HEK293 (cell line): ENCODE measurements at regions not wholly inside any gene's neighbourhood (a gene's known extent, or its start where the extent isn't known, plus 50 kb on each side); places are given as distances from the start of the nearest gene placed in this dataset.

Source experiments
- AEBP2 ChIP-seq: fragments of 450-650 bp; formaldehyde crosslinking; IDR thresholded peaks from 2 replicates; pipeline ENCODE4 v1.5.1; 2016; ENCODE audit warnings: missing biosample characterization, missing genetic modification characterization, borderline replicate concordance
- CTCF ChIP-seq: fragments of 450-650 bp; formaldehyde crosslinking; IDR thresholded peaks from 2 replicates; pipeline ENCODE4 v1.5.1; 2016; ENCODE audit warnings: missing biosample characterization, missing genetic modification characterization
- ZNF112 ChIP-seq: fragments of 450-650 bp; formaldehyde crosslinking; IDR thresholded peaks from 2 replicates; pipeline ENCODE4 v1.5.0; 2017; ENCODE audit warnings: missing biosample characterization, missing genetic modification characterization
- ZNF132 ChIP-seq: fragments of 450-650 bp; formaldehyde crosslinking; IDR thresholded peaks from 2 replicates; pipeline ENCODE4 v1.5.1; 2017; ENCODE audit warnings: missing biosample characterization, missing genetic modification characterization, borderline replicate concordance
- ZNF133 ChIP-seq: fragments of 450-650 bp; formaldehyde crosslinking; IDR thresholded peaks from 2 replicates; pipeline ENCODE4 v1.5.1; 2016; ENCODE audit warnings: missing biosample characterization, missing genetic modification characterization
- ZNF16 ChIP-seq: fragments of 450-650 bp; formaldehyde crosslinking; IDR thresholded peaks from 2 replicates; pipeline ENCODE4 v1.5.1; 2016; ENCODE audit warnings: low read depth, missing biosample characterization, missing genetic modification characterization
- ZNF302 ChIP-seq: fragments of 450-650 bp; formaldehyde crosslinking; IDR thresholded peaks from 2 replicates; pipeline ENCODE4 v1.5.1; 2016; ENCODE audit warnings: missing biosample characterization, missing genetic modification characterization, low read depth
- ZNF350 ChIP-seq: fragments of 450-650 bp; formaldehyde crosslinking; IDR thresholded peaks from 2 replicates; pipeline ENCODE4 v1.5.0; 2017; ENCODE audit warnings: missing biosample characterization, mild to moderate bottlenecking, missing genetic modification characterization
- ZNF423 ChIP-seq: fragments of 450-650 bp; formaldehyde crosslinking; IDR thresholded peaks from 2 replicates; pipeline ENCODE4 v1.5.1; 2016; ENCODE audit warnings: missing biosample characterization, missing genetic modification characterization
- ZNF518A ChIP-seq: fragments of 450-650 bp; formaldehyde crosslinking; conservative IDR thresholded peaks from 2 replicates; pipeline ENCODE4 v1.5.1; 2016; ENCODE audit warnings: low read depth, missing biosample characterization, missing genetic modification characterization
- ZNF558 ChIP-seq: fragments of 450-650 bp; formaldehyde crosslinking; IDR thresholded peaks from 2 replicates; pipeline ENCODE4 v1.5.1; 2016; ENCODE audit warnings: missing biosample characterization, missing genetic modification characterization
- ZNF580 ChIP-seq: fragments of 450-650 bp; formaldehyde crosslinking; IDR thresholded peaks from 2 replicates; pipeline ENCODE4 v1.5.1; 2016; ENCODE audit warnings: missing biosample characterization, missing genetic modification characterization
- TF ChIP-seq, protein P1 (sequence below): fragments of 450-650 bp; formaldehyde crosslinking; IDR thresholded peaks from 2 replicates; pipeline ENCODE4 v1.5.1; 2016; ENCODE audit warnings: missing biosample characterization, missing genetic modification characterization
- TF ChIP-seq, protein P2 (sequence below): fragments of 450-650 bp; formaldehyde crosslinking; IDR thresholded peaks from 2 replicates; pipeline ENCODE4 v1.5.1; 2016; ENCODE audit warnings: missing biosample characterization, missing genetic modification characterization

- TF ChIP-seq CTCF (peak; percentile 46; the same call in 1 of the 2 replicates), ZNF423 (tag by site-specific recombination) (no peak), ZNF132 (tag by site-specific recombination) (no peak), ZNF112 (no peak), AEBP2 (tag by site-specific recombination) (no peak), ZNF580 (tag by site-specific recombination) (0 out of 2 replicates have a peak, but pooled peaks have one; percentile 47), ZNF16 (tag by site-specific recombination) (no peak), ZNF302 (tag by site-specific recombination) (no peak), ZNF133 (tag by site-specific recombination) (no peak), ZNF518A (tag by site-specific recombination) (no peak), ZNF558 (no peak), ZNF350 (tag by site-specific recombination) (0 out of 2 replicates have a peak, but pooled peaks have one; percentile 29)
- TF ChIP-seq, protein P1, sequence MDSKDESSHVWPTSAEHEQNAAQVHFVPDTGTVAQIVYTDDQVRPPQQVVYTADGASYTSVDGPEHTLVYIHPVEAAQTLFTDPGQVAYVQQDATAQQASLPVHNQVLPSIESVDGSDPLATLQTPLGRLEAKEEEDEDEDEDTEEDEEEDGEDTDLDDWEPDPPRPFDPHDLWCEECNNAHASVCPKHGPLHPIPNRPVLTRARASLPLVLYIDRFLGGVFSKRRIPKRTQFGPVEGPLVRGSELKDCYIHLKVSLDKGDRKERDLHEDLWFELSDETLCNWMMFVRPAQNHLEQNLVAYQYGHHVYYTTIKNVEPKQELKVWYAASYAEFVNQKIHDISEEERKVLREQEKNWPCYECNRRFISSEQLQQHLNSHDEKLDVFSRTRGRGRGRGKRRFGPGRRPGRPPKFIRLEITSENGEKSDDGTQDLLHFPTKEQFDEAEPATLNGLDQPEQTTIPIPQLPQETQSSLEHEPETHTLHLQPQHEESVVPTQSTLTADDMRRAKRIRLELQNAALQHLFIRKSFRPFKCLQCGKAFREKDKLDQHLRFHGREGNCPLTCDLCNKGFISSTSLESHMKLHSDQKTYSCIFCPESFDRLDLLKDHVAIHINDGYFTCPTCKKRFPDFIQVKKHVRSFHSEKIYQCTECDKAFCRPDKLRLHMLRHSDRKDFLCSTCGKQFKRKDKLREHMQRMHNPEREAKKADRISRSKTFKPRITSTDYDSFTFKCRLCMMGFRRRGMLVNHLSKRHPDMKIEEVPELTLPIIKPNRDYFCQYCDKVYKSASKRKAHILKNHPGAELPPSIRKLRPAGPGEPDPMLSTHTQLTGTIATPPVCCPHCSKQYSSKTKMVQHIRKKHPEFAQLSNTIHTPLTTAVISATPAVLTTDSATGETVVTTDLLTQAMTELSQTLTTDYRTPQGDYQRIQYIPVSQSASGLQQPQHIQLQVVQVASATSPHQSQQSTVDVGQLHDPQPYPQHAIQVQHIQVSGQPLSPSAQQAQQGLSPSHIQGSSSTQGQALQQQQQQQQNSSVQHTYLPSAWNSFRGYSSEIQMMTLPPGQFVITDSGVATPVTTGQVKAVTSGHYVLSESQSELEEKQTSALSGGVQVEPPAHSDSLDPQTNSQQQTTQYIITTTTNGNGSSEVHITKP (tag by site-specific recombination): no peak
- TF ChIP-seq, protein P2, sequence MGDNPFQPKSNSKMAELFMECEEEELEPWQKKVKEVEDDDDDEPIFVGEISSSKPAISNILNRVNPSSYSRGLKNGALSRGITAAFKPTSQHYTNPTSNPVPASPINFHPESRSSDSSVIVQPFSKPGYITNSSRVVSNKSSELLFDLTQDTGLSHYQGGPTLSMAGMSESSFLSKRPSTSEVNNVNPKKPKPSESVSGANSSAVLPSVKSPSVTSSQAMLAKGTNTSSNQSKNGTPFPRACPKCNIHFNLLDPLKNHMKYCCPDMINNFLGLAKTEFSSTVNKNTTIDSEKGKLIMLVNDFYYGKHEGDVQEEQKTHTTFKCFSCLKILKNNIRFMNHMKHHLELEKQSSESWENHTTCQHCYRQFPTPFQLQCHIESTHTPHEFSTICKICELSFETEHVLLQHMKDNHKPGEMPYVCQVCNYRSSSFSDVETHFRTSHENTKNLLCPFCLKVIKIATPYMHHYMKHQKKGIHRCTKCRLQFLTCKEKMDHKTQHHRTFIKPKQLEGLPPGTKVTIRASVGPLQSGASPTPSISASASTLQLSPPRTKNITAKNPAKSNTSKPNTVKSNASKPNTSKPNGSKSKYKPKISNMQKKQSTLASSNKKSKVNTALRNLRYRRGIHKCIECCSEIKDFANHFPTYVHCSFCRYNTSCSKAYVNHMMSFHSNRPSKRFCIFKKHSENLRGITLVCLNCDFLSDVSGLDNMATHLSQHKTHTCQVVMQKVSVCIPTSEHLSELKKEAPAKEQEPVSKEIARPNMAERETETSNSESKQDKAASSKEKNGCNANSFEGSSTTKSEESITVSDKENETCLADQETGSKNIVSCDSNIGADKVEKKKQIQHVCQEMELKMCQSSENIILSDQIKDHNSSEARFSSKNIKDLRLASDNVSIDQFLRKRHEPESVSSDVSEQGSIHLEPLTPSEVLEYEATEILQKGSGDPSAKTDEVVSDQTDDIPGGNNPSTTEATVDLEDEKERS (tag by site-specific recombination): no peak
Measured at GRCh38 chr14:21825149-21825743, 151.6 kb upstream of the OR4E1 start (continued).
